HepG2 (cell line): ENCODE measurements at regions not wholly inside any gene's neighbourhood (a gene's known extent, or its start where the extent isn't known, plus 50 kb on each side); places are given as distances from the start of the nearest gene placed in this dataset.

Experiments used
- BATF2 ChIP-seq: sonication (generic); formaldehyde crosslinking; IDR thresholded peaks from 2 replicates; pipeline ENCODE4 v1.8.0; 2022; ENCODE audit warnings: mild to moderate bottlenecking, missing genetic modification reagents, moderate library complexity
- NFYB ChIP-seq: sonication (generic); formaldehyde crosslinking; IDR thresholded peaks from 2 replicates; pipeline ENCODE4 v1.4.0; 2020; ENCODE audit warnings: missing genetic modification reagents
- TSC22D2 ChIP-seq: sonication (generic); formaldehyde crosslinking; IDR thresholded peaks from 2 replicates; pipeline ENCODE4 v1.5.1; 2020; ENCODE audit warnings: missing genetic modification reagents, mild to moderate bottlenecking, borderline replicate concordance
- ZNF121 ChIP-seq: sonication (generic); formaldehyde crosslinking; IDR thresholded peaks from 2 replicates; pipeline ENCODE4 v1.5.0; 2020; ENCODE audit warnings: mild to moderate bottlenecking, missing genetic modification reagents
- ZNF318 ChIP-seq: sonication (generic); formaldehyde crosslinking; IDR thresholded peaks from 2 replicates; pipeline ENCODE4 v1.4.0; 2020; ENCODE audit warnings: mild to moderate bottlenecking, missing genetic modification reagents

DNA sequence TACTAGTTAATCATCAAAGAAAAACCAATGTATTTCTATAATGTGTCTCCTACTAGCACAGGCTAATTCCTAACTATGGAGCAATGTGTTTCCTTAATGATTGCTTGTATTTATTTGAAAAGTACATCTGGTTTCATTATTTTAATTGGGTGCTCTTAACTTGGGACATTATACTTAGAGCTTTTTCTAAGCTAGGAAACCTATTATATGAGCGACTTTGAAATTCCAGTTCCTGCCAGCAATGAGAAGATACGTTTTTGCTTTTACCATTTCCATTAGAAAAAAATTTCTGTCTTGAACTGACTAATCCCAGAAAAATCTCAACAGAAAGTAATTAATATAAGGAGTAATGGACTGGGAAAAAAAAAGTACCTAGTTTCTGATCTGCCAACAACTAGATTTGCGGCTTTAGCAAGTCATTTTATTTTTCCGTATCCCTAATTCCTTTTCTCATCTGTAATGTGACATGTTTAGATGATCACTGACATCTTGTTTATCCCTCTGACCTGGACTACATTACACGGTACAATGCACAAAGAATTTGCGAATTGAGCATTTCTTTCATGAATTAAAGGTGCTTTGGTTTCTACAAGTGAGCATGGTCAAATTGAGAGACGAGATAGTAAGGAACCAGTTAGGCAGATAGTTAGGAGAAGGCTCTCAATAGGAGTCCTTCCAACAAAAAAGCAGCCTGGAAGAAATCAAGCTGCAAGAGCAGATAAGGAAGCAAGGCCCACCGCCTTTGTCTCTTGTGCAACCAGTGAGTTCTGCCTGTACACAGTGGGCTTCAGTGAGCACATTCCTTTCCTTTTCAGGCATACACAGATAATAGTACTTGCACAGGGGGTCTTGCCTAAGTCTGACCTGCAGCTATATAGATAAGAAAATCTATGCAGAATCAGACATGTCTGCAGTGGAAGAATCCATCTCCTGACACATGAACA, 1765.0 kb upstream of the FLRT2 start (continued):
- TF ChIP-seq ZNF318, result no peak
- TF ChIP-seq TSC22D2 (CRISPR knock-in tag), result no peak
- TF ChIP-seq NFYB (CRISPR knock-in tag), result no peak
- TF ChIP-seq BATF2 (CRISPR knock-in tag), result no peak
- TF ChIP-seq ZNF121, result no peak
